Smooth muscle cell (in vitro differentiated cells): ENCODE measurements at regions not wholly inside any gene's neighbourhood (a gene's known extent, or its start where the extent isn't known, plus 50 kb on each side); places are given as distances from the start of the nearest gene placed in this dataset.
"Not testable (repeated sequence)": the region's sequence is repeated elsewhere in the genome, so short reads cannot be mapped to it uniquely, and the experiment has no call there.

Experiments used
- DNase-seq: peaks from one replicate; lab custom pipeline; 2025; ENCODE audit not compliant: unreplicated experiment; lab: John Stamatoyannopoulos, UW
- H2AFZ ChIP-seq: fragments of 200-600 bp; sonication (generic); 2 replicates; pipeline ENCODE4 v1.6.0; 2016; ENCODE audit warnings: antibody characterized with exemption, low read depth, mild to moderate bottlenecking
- H3F3A ChIP-seq: fragments of 200-600 bp; sonication (generic); 2 replicates; pipeline ENCODE4 v1.6.0; 2017; ENCODE audit warnings: antibody characterized with exemption, low read depth
- H3K27ac ChIP-seq: fragments of 200-600 bp; sonication (generic); 2 replicates; pipeline ENCODE4 v1.5.1; 2016; ENCODE audit warnings: low read depth, mild to moderate bottlenecking
- H3K27me3 ChIP-seq: fragments of 200-600 bp; sonication (generic); 2 replicates; pipeline ENCODE4 v1.6.1; 2016; ENCODE audit warnings: low read depth, mild to moderate bottlenecking
- H3K36me3 ChIP-seq: fragments of 200-600 bp; sonication (generic); 2 replicates; pipeline ENCODE4 v1.5.1; 2016; ENCODE audit warnings: low read depth
- H3K4me1 ChIP-seq: fragments of 200-600 bp; sonication (generic); 2 replicates; pipeline ENCODE4 v1.5.1; 2016; ENCODE audit warnings: low read depth
- H3K4me2 ChIP-seq: fragments of 200-600 bp; sonication (generic); 2 replicates; pipeline ENCODE4 v1.6.0; 2016; ENCODE audit warnings: mild to moderate bottlenecking
- H3K4me3 ChIP-seq: fragments of 200-600 bp; sonication (generic); 2 replicates; pipeline ENCODE4 v1.5.1; 2016; ENCODE audit warnings: mild to moderate bottlenecking
- H3K79me2 ChIP-seq: fragments of 200-600 bp; sonication (generic); 2 replicates; pipeline ENCODE4 v1.6.0; 2016; ENCODE audit warnings: low read depth, mild to moderate bottlenecking
- H3K9ac ChIP-seq: fragments of 200-600 bp; sonication (generic); 2 replicates; pipeline ENCODE4 v1.6.0; 2016; ENCODE audit warnings: low read depth
- H3K9me3 ChIP-seq: fragments of 200-600 bp; sonication (generic); replicated peaks from 2 replicates; pipeline ENCODE4 v1.5.1; 2016; ENCODE audit warnings: low read depth
- H4K20me1 ChIP-seq: fragments of 200-600 bp; sonication (generic); 2 replicates; pipeline ENCODE4 v1.6.0; 2016; ENCODE audit warnings: low read depth
- CTCF ChIP-seq: fragments of 200-600 bp; sonication (generic); IDR thresholded peaks from 2 replicates; pipeline ENCODE4 v1.5.1; 2017; ENCODE audit warnings: borderline replicate concordance, mild to moderate bottlenecking, antibody characterized with exemption; ENCODE audit not compliant: insufficient read depth, poor library complexity, severe bottlenecking
- WGBS: methylation state at CpG from one replicate; pipeline ENCODE4 v1.1.7; 2016; ENCODE audit warnings: low lambda C conversion rate; 5-methylcytosine and 5-hydroxymethylcytosine counted together

DNA sequence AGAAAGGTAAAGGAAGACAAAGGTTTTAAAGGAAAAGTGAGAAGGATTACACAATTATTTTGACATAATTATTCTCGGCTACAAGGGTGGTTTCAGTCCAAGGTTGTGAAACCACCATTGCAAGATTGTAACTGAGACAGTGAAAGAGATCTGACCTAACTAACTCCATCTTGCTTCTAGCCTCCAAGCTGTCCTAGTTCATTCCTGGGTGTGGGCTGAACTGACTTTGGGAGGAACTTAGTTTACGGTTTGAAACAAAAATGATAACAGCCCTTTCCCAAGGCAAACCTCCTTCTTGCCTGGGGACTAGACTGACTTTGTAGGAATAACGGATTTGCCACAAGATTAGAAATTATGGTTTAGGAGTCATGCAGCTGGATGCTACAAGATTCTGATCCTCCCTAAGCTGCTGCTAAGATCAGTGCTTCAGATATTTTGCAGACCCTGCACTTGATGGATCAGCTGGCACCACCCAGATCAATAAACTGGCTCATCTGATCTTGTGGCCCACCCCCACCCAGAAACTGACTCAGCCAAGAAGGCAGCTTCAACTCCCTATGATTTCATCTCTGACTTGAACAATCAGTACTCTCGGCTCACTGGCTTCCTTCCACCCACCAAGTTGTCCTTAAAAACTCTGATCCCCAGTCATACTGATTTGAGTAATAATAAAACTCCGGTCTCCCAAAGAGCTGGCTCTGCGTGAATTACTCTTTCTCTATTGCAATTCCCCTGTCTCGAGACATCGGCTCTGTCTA, 57.7 kb upstream of the AADACL2 start:
- TF ChIP-seq CTCF = no peak
- Histone ChIP-seq H3K36me3 (no peaks in the 10 kb centered on the region), H3K9ac (no peak overlapping the region), H3K27ac (no peak overlapping the region), H2AFZ (no peak overlapping the region), H3K4me3 (no peak overlapping the region), H3K4me1 (no peaks in the 10 kb centered on the region), H3K27me3 (no peaks in the 10 kb centered on the region), H3K79me2 (no peaks in the 10 kb centered on the region), H4K20me1 (no peaks in the 10 kb centered on the region), H3K9me3 (no peaks in the 10 kb centered on the region), H3K4me2 (no peak overlapping the region), H3F3A (no peaks in the 10 kb centered on the region)
- WGBS = 67% methylated on average over 8 of the region's 8 CpGs
- no peak for DNase-seq

DNA sequence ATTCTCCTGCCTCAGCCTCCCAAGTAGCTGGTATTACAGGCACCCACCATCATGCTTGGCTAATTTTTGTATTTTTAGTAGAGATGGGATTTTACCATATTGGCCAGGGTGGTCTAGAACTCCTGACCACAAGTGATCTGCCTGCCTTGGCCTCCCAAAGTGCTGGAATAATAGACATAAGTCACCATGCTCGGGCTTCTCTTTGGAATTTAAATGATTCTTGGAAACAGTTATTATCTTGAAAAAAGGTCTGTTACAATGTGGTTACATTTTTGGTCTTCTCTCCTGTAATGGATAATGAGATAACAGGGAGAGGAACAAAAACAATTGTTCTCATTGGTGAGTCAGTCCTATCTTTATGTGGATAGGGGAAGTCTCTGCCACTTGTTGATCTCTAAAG, 59.8 kb upstream of the AADACL2 start:
- no peak for TF ChIP-seq CTCF
- Histone ChIP-seq H3K79me2 (no peaks in the 10 kb centered on the region), H3K27ac (no peak overlapping the region), H3K4me2 (no peak overlapping the region), H4K20me1 (no peaks in the 10 kb centered on the region), H3K27me3 (no peaks in the 10 kb centered on the region), H3K4me3 (no peak overlapping the region), H3K36me3 (no peaks in the 10 kb centered on the region), H3K9ac (no peak overlapping the region), H2AFZ (no peak overlapping the region), H3K4me1 (no peaks in the 10 kb centered on the region), H3K9me3 (no peaks in the 10 kb centered on the region), H3F3A (no peaks in the 10 kb centered on the region)
- 59% methylated on average over 1 of the region's 1 CpG for WGBS
- DNase-seq = no peak

DNA sequence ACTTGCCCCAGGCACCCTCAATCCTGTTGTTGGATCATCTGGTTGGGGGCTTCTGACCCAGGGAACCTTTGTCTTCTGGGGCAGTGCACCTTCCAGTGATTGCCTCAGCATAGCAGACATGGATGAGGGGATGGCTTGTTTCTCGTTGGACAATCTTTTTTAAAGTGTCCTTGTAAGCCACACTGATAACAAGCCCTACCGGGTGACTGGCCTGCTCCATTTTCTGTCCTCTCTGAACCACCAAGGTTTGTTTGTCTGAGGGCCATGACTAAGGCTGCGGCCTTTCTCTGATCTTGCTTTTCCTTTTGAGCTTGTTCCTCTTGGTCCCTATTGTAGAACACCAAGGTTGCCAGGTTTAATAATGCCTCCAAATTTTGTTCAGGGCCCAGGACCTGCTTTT, 66.0 kb upstream of the AADACL2 start:
- H3K79me2 ChIP-seq, H2AFZ ChIP-seq, H3K9ac ChIP-seq, DNase-seq, H3K4me1 ChIP-seq, H3K27me3 ChIP-seq, H3K9me3 ChIP-seq, H3F3A ChIP-seq, H3K4me3 ChIP-seq, H3K4me2 ChIP-seq, H3K27ac ChIP-seq, H4K20me1 ChIP-seq, H3K36me3 ChIP-seq: not testable (repeated sequence)
- 82% methylated on average over 3 of the region's 3 CpGs for WGBS

DNA sequence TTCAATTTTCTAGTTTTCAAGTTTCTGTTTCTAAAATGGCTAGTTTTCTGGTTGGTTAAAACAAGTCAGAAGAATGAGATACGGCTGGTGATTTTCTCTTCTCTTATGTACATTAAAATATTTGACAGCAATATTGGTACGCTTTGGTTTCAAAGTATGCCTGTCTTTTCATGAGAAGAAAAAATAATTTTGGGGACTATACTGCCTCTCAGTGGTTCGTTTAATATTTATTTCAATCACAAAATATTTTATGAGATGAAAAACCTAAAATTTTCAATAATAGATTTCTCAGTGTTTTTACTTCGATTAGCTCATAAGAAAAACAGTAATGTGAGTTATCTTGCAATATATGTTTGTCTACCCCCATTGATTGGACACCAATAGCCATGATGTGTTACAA, 72.8 kb upstream of the AADACL2 start:
- Histone ChIP-seq H3K9ac (no peak overlapping the region), H3K27ac (no peak overlapping the region), H4K20me1 (no peaks in the 10 kb centered on the region), H3K9me3 (no peaks in the 10 kb centered on the region), H3K4me3 (no peak overlapping the region), H3K4me1 (no peaks in the 10 kb centered on the region), H2AFZ (no peak overlapping the region), H3F3A (no peaks in the 10 kb centered on the region), H3K4me2 (no peak overlapping the region), H3K27me3 (no peaks in the 10 kb centered on the region), H3K79me2 (no peaks in the 10 kb centered on the region), H3K36me3 (no peaks in the 10 kb centered on the region)
- 86% methylated on average over 4 of the region's 4 CpGs for WGBS
- no peak for DNase-seq
- TF ChIP-seq CTCF = peak; percentile 21
